NCI-H128 (cell line): ENCODE measurements at regions not wholly inside any gene's neighbourhood (a gene's known extent, or its start where the extent isn't known, plus 50 kb on each side); places are given as distances from the start of the nearest gene placed in this dataset.

Experiments used
- DNase-seq: peaks from one replicate; lab custom pipeline; 2025; ENCODE audit not compliant: unreplicated experiment; lab: John Stamatoyannopoulos, UW

DNA sequence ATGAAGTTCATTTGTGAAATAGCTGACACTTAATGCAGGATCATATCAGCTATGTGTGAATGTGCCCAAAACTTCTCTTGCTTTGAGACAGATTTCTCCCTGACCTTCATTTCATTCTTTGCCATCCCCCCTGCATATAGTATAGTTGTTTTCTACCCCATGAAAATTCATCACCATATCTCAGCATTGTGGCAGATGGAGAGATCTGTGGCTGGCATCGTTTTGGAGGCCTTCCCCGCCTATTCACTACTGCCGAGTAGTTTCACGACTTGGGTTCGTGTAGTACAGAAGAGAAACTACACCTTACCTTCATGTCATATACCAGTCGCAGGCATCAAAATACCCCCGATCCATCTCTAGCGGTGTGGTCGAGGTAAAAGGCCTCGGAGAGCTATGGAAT is 66.2 kb upstream of the SELENOK start:
- DNase-seq: no peak

- DNase-seq: no peak
Measured at GRCh38 chr3:53956586-53956985, 64.9 kb upstream of the SELENOK start.

GRCh38 chr3:53949541-53949940 is 57.9 kb upstream of the SELENOK start:
- peak; percentile 69 for DNase-seq

DNA sequence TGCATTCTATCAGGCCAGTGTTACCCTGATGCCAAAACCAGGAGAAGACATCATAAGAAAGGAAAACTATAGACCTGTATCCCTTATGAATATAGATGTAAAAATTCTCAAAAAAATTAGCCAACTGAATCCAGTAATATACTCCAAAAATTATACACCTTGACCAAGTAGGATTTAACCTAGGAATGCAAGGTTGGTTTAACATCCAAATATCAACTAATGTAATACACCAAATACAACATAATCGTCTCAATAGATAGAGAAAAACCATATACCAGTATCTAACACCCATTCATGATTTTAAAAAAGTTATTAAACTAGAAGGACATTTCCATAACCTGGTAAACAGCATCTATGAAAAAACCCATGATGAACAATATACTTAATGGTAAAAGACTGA is 56.5 kb upstream of the SELENOK start:
- no peak for DNase-seq

- no peak for DNase-seq
Measured at GRCh38 chr3:53944028-53944427, 52.4 kb upstream of the SELENOK start.

DNA sequence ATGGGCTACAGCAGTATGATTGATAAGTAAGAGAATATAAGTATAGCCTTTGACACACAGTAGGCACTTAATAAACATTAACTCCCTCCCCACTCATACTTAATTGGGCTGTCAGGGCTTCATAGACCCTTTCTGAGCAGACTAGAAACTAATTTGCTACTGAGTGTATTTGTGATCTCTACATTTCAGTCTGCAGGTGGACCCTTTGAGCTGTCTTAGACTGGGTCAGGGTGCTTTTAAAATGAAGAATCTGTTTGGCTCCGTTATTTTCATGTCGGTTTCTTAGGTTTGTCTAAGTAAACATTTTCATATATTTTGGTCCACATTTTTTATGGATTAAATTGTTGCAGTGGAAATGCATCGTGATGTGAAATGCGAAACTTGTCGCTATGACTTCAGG is 50.3 kb upstream of the SELENOK start:
- no peak for DNase-seq
